WI38 (cell line): ENCODE measurements at regions not wholly inside any gene's neighbourhood (a gene's known extent, or its start where the extent isn't known, plus 50 kb on each side); places are given as distances from the start of the nearest gene placed in this dataset.
"Not testable (repeated sequence)": the region's sequence is repeated elsewhere in the genome, so short reads cannot be mapped to it uniquely, and the experiment has no call there.

Experiments used
- H3K4me3 ChIP-seq: 2 replicates; pipeline ENCODE4 v1.5.1; 2011; ENCODE audit warnings: low read depth, mild to moderate bottlenecking, control low read depth, low read length
- CTCF ChIP-seq: IDR thresholded peaks from 2 replicates; pipeline ENCODE4 v1.5.1; 2012; ENCODE audit warnings: low read depth, mild to moderate bottlenecking, control low read depth, low read length

- no peak for TF ChIP-seq CTCF
- no peak overlapping the region for H3K4me3 ChIP-seq
Observed at GRCh38 chr10:105742184-105742583, 1101.1 kb downstream of the SORCS3 start.

- H3K4me3 ChIP-seq = no peak overlapping the region
- no peak for TF ChIP-seq CTCF
Observed at GRCh38 chr10:105734479-105734878, 1093.4 kb downstream of the SORCS3 start.

- H3K4me3 ChIP-seq = no peak overlapping the region
- TF ChIP-seq CTCF = no peak
Observed at GRCh38 chr10:105733924-105734323, 1092.8 kb downstream of the SORCS3 start.

GRCh38 chr10:105729428-105729827 is 1088.3 kb downstream of the SORCS3 start:
- TF ChIP-seq CTCF = no peak
- H3K4me3 ChIP-seq = no peak overlapping the region

- H3K4me3 ChIP-seq = not testable (repeated sequence)
Observed at GRCh38 chr10:105727586-105727985, 1086.5 kb downstream of the SORCS3 start.

- no peak for TF ChIP-seq CTCF
- no peak overlapping the region for H3K4me3 ChIP-seq
Observed at GRCh38 chr10:105727131-105727530, 1086.0 kb downstream of the SORCS3 start.

GRCh38 chr10:105726149-105726548 is 1085.1 kb downstream of the SORCS3 start:
- H3K4me3 ChIP-seq = no peak overlapping the region
- no peak for TF ChIP-seq CTCF

GRCh38 chr10:105725007-105725406 is 1083.9 kb downstream of the SORCS3 start:
- TF ChIP-seq CTCF = no peak

More at GRCh38 chr10:105725007-105725406, 1083.9 kb downstream of the SORCS3 start:
- no peak overlapping the region for H3K4me3 ChIP-seq
